GM23338 (cell line): ENCODE measurements at regions not wholly inside any gene's neighbourhood (a gene's known extent, or its start where the extent isn't known, plus 50 kb on each side); places are given as distances from the start of the nearest gene placed in this dataset.

Experiments
- CREB1 ChIP-seq: fragments of 250-450 bp; sonication (Bioruptor Pico); IDR thresholded peaks from 2 replicates; pipeline ENCODE4 v1.5.0; 2020; ENCODE audit warnings: low read depth, mild to moderate bottlenecking, moderate library complexity
- EZH2 ChIP-seq: fragments of 200-600 bp; sonication (generic); IDR thresholded peaks from one replicate; pipeline ENCODE4 v1.8.0; 2017; ENCODE audit warnings: antibody characterized with exemption, mild to moderate bottlenecking, low read depth; ENCODE audit not compliant: unreplicated experiment
- EZH2phosphoT487 ChIP-seq: fragments of 200-600 bp; sonication (generic); IDR thresholded peaks from one replicate; pipeline ENCODE4 v1.8.1; 2018; ENCODE audit warnings: antibody characterized with exemption; ENCODE audit not compliant: unreplicated experiment
- JUNB ChIP-seq: IDR thresholded peaks from one replicate; pipeline ENCODE4 v1.6.1; 2016; ENCODE audit warnings: antibody characterized with exemption; ENCODE audit not compliant: unreplicated experiment
- NANOG ChIP-seq: IDR thresholded peaks from 2 replicates; pipeline ENCODE4 v1.6.1; 2016; ENCODE audit warnings: antibody characterized with exemption, borderline replicate concordance
- POLR2AphosphoS5 ChIP-seq: IDR thresholded peaks from 2 replicates; pipeline ENCODE4 v1.6.1; 2016; ENCODE audit warnings: antibody characterized with exemption, low read depth
- STAT1 ChIP-seq: IDR thresholded peaks from one replicate; pipeline ENCODE4 v1.6.1; 2016; ENCODE audit warnings: antibody characterized with exemption; ENCODE audit not compliant: unreplicated experiment
- ZNF114 ChIP-seq: fragments of 250-450 bp; sonication (Bioruptor Pico); IDR thresholded peaks from 2 replicates; pipeline ENCODE4 v1.5.0; 2020; ENCODE audit warnings: mild to moderate bottlenecking, moderate library complexity
- ZNF331 ChIP-seq: fragments of 250-450 bp; sonication (Bioruptor Pico); IDR thresholded peaks from 2 replicates; pipeline ENCODE4 v1.5.0; 2020; ENCODE audit warnings: low read depth, mild to moderate bottlenecking, moderate library complexity
- TF ChIP-seq, protein P1 (sequence below): IDR thresholded peaks from one replicate; pipeline ENCODE4 v1.6.1; 2018; ENCODE audit warnings: antibody characterized with exemption; ENCODE audit not compliant: unreplicated experiment
- TF ChIP-seq, protein P2 (sequence below), 2 experiments: fragments of 200-600 bp in 1 of 2; sonication (generic) in 1 of 2; conservative IDR thresholded peaks; 2 replicates each; pipeline versions ENCODE4 v1.5.1 to v1.6.1; 2016 to 2017; ENCODE audit warnings: antibody characterized with exemption in 2 of 2, low read depth in 2 of 2, mild to moderate bottlenecking in 2 of 2, moderate library complexity in 1 of 2

DNA sequence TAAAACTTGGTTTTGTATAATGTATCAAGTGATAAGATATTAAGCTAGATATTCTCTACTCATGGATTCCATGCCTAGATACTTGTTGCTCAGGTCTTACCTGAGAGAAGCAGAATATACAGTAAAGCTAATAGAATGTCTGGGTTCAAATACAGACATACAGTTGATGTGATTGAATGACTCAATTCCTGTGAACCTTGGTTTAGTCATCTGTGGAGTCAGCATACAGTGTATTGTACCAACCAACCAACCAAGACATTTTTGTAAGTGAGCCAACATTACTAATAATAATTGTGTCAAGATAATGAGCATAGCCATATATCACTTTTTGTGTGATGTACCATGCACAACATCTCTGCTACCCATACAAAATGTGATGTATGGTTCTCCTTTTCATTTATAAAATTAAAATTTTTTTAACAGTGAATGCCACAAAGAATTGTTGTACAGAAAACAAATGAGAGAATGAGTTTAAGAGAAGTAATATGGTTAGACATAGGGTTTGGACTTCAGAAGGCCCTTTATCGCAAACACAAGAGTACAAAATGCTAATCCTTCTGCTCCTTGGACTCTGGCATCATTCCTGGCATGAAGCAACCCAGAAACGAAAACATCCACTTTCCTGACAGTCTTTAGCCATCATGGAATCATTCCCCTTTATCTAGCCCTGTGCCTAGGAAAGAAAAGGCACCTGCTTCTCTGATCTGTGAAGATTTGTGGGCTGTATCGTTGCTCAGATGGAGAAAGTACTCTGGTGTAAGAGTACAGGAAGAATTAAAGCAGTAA, 977.2 kb upstream of the USP15 start:
- TF ChIP-seq, protein P1, sequence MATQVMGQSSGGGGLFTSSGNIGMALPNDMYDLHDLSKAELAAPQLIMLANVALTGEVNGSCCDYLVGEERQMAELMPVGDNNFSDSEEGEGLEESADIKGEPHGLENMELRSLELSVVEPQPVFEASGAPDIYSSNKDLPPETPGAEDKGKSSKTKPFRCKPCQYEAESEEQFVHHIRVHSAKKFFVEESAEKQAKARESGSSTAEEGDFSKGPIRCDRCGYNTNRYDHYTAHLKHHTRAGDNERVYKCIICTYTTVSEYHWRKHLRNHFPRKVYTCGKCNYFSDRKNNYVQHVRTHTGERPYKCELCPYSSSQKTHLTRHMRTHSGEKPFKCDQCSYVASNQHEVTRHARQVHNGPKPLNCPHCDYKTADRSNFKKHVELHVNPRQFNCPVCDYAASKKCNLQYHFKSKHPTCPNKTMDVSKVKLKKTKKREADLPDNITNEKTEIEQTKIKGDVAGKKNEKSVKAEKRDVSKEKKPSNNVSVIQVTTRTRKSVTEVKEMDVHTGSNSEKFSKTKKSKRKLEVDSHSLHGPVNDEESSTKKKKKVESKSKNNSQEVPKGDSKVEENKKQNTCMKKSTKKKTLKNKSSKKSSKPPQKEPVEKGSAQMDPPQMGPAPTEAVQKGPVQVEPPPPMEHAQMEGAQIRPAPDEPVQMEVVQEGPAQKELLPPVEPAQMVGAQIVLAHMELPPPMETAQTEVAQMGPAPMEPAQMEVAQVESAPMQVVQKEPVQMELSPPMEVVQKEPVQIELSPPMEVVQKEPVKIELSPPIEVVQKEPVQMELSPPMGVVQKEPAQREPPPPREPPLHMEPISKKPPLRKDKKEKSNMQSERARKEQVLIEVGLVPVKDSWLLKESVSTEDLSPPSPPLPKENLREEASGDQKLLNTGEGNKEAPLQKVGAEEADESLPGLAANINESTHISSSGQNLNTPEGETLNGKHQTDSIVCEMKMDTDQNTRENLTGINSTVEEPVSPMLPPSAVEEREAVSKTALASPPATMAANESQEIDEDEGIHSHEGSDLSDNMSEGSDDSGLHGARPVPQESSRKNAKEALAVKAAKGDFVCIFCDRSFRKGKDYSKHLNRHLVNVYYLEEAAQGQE = no peak
- TF ChIP-seq, protein P2, sequence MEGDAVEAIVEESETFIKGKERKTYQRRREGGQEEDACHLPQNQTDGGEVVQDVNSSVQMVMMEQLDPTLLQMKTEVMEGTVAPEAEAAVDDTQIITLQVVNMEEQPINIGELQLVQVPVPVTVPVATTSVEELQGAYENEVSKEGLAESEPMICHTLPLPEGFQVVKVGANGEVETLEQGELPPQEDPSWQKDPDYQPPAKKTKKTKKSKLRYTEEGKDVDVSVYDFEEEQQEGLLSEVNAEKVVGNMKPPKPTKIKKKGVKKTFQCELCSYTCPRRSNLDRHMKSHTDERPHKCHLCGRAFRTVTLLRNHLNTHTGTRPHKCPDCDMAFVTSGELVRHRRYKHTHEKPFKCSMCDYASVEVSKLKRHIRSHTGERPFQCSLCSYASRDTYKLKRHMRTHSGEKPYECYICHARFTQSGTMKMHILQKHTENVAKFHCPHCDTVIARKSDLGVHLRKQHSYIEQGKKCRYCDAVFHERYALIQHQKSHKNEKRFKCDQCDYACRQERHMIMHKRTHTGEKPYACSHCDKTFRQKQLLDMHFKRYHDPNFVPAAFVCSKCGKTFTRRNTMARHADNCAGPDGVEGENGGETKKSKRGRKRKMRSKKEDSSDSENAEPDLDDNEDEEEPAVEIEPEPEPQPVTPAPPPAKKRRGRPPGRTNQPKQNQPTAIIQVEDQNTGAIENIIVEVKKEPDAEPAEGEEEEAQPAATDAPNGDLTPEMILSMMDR (conservative IDR thresholded peaks at IDR 0.05; ENCODE audit: low read depth in 2 of 2) = no peak
- TF ChIP-seq POLR2AphosphoS5 (no peak), CREB1 (CRISPR knock-in tag) (no peak), EZH2phosphoT487 (no peak), EZH2 (no peak), ZNF114 (CRISPR knock-in tag) (no peak), ZNF331 (no peak), NANOG (no peak), JUNB (no peak), STAT1 (no peak)
